Hepatocyte (in vitro differentiated cells): ENCODE measurements at regions not wholly inside any gene's neighbourhood (a gene's known extent, or its start where the extent isn't known, plus 50 kb on each side); places are given as distances from the start of the nearest gene placed in this dataset.

Source experiments
- DNase-seq: peaks from one replicate; pipeline ENCODE4 v3.0.0-alpha.2; 2016; ENCODE audit warnings: low spot score
- H2AFZ ChIP-seq: fragments of 200-600 bp; sonication (generic); 2 replicates; pipeline ENCODE4 v1.6.0; 2016; ENCODE audit warnings: antibody characterized with exemption, mild to moderate bottlenecking
- H3K27ac ChIP-seq: fragments of 200-600 bp; sonication (generic); 2 replicates; pipeline ENCODE4 v1.5.1; 2016; ENCODE audit warnings: mild to moderate bottlenecking
- H3K27me3 ChIP-seq: fragments of 200-600 bp; sonication (generic); 2 replicates; pipeline ENCODE4 v1.6.1; 2016
- H3K36me3 ChIP-seq: fragments of 200-600 bp; sonication (generic); replicated peaks from 2 replicates; pipeline ENCODE4 v1.5.1; 2016; ENCODE audit warnings: low read depth; ENCODE audit not compliant: insufficient read depth
- H3K4me1 ChIP-seq: fragments of 200-600 bp; sonication (generic); 2 replicates; pipeline ENCODE4 v1.5.1; 2016; ENCODE audit warnings: mild to moderate bottlenecking, moderate library complexity; ENCODE audit not compliant: insufficient read depth
- H3K4me2 ChIP-seq: fragments of 200-600 bp; sonication (generic); 2 replicates; pipeline ENCODE4 v1.6.0; 2016
- H3K4me3 ChIP-seq: fragments of 200-600 bp; sonication (generic); 2 replicates; pipeline ENCODE4 v1.5.1; 2016; ENCODE audit warnings: mild to moderate bottlenecking
- H3K79me2 ChIP-seq: fragments of 200-600 bp; sonication (generic); 2 replicates; pipeline ENCODE4 v1.6.0; 2017; ENCODE audit warnings: mild to moderate bottlenecking
- H3K9me2 ChIP-seq: fragments of 200-600 bp; sonication (generic); replicated peaks from 2 replicates; pipeline ENCODE4 v1.6.0; 2017; ENCODE audit warnings: mild to moderate bottlenecking; ENCODE audit not compliant: insufficient read depth
- H3K9me3 ChIP-seq: fragments of 200-600 bp; sonication (generic); 2 replicates; pipeline ENCODE4 v1.5.1; 2016; ENCODE audit warnings: low read depth, mild to moderate bottlenecking
- H4K20me1 ChIP-seq: fragments of 200-600 bp; sonication (generic); 2 replicates; pipeline ENCODE4 v1.6.0; 2016; ENCODE audit warnings: mild to moderate bottlenecking; ENCODE audit not compliant: insufficient read depth, poor library complexity, severe bottlenecking
- CTCF ChIP-seq: fragments of 200-600 bp; sonication (generic); IDR thresholded peaks from 2 replicates; pipeline ENCODE4 v1.5.1; 2016; ENCODE audit warnings: antibody characterized with exemption, mild to moderate bottlenecking; ENCODE audit not compliant: poor library complexity
- EZH2 ChIP-seq: fragments of 200-600 bp; sonication (generic); IDR thresholded peaks from 2 replicates; pipeline ENCODE4 v1.6.1; 2016; ENCODE audit warnings: antibody characterized with exemption, mild to moderate bottlenecking, borderline replicate concordance
- EZH2phosphoT487 ChIP-seq: fragments of 200-600 bp; sonication (generic); IDR thresholded peaks from one replicate; pipeline ENCODE4 v1.6.1; 2018; ENCODE audit warnings: antibody characterized with exemption, mild to moderate bottlenecking, low read depth, moderate library complexity; ENCODE audit not compliant: unreplicated experiment, severe bottlenecking
- WGBS: methylation state at CpG from one replicate; pipeline ENCODE4 v1.1.6; 2016; ENCODE audit warnings: low lambda C conversion rate; ENCODE audit errors: missing lambda C conversion rate; 5-methylcytosine and 5-hydroxymethylcytosine counted together

DNA sequence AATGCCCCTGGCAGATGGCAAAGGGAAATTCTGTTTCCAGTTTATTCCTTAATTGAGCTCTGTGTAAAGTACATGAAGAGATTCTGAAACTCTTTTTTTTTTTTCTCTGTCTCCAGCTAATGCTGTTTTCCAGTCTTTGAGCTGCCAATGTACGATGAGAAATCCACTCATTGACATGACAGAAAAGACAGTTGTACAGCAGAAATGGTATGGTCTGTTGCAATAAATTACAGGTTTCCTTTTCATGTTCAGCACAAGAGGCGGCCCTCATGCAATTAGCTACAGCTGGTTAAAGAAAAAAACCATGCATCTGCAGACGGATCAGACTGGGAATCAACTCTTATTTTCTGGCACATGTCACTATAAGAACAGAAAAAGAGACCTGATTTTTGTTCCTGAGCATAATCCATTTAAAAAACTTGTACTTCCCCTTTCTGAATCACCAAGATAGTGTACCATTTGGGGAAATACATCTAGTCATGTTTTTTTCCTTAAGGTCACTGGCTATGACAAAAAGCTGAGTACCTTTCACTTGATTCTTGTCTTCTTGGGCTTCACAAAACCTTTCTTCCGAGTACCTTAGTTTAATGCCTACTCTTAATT, 289.8 kb upstream of the PREP start:
- Histone ChIP-seq H3K79me2 (no peaks in the 10 kb centered on the region), H3K4me1 (no peaks in the 10 kb centered on the region), H3K4me3 (no peak overlapping the region), H4K20me1 (no peaks in the 10 kb centered on the region), H3K27me3 (no peaks in the 10 kb centered on the region), H3K9me3 (no peaks in the 10 kb centered on the region), H2AFZ (no peak overlapping the region), H3K36me3 (no peaks in the 10 kb centered on the region), H3K27ac (peak overlapping the region; percentile 5), H3K9me2 (no peaks in the 10 kb centered on the region), H3K4me2 (no peak overlapping the region)
- TF ChIP-seq CTCF, result no peak
- no peak for TF ChIP-seq EZH2
- no peak for TF ChIP-seq EZH2phosphoT487
- WGBS, result 69% methylated on average over 4 of the region's 4 CpGs
- no peak for DNase-seq

DNA sequence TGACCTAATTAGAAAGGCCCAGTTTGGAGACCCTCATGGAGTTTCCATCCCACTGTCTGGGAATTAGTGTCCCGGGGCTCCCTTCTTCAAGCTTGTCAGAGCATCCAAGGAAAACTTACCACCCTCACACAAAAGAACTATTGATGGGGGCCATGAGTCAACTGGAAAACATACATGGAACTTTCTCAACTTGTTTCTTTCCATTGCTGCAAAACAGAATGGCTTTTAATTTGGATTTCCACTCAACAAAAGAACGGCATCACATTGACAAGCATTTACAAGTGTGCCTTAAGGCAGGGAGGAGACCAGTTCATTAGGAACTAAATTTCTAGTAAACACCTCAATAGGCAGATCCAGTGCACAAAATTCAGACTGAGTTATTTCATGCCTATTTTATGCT, 289.1 kb upstream of the PREP start:
- H4K20me1 ChIP-seq, result no peaks in the 10 kb centered on the region
- H3K36me3 ChIP-seq, result no peaks in the 10 kb centered on the region
- no peaks in the 10 kb centered on the region for H3K4me1 ChIP-seq
- no peaks in the 10 kb centered on the region for H3K27me3 ChIP-seq
- H3K4me2 ChIP-seq, result no peak overlapping the region
- WGBS, result 83% methylated on average over 2 of the region's 2 CpGs
- H3K79me2 ChIP-seq, result no peaks in the 10 kb centered on the region
- H2AFZ ChIP-seq, result no peak overlapping the region
- TF ChIP-seq CTCF (no peak), EZH2 (no peak), EZH2phosphoT487 (no peak)
- no peaks in the 10 kb centered on the region for H3K9me3 ChIP-seq
- H3K27ac ChIP-seq, result no peak overlapping the region
- H3K9me2 ChIP-seq, result no peaks in the 10 kb centered on the region
- H3K4me3 ChIP-seq, result no peak overlapping the region
- DNase-seq, result no peak

GRCh38 chr6:105691081-105691480, 288.2 kb upstream of the PREP start:
- no peaks in the 10 kb centered on the region for H3K27me3 ChIP-seq
- no peak overlapping the region for H3K4me2 ChIP-seq
- no peak for DNase-seq
- no peaks in the 10 kb centered on the region for H3K79me2 ChIP-seq
- H3K27ac ChIP-seq, result no peak overlapping the region
- no peaks in the 10 kb centered on the region for H4K20me1 ChIP-seq
- H3K9me3 ChIP-seq, result no peaks in the 10 kb centered on the region
- H3K9me2 ChIP-seq, result no peaks in the 10 kb centered on the region
- H3K4me3 ChIP-seq, result no peak overlapping the region
- H3K4me1 ChIP-seq, result no peaks in the 10 kb centered on the region
- TF ChIP-seq EZH2 (no peak), CTCF (no peak), EZH2phosphoT487 (no peak)
- H3K36me3 ChIP-seq, result no peaks in the 10 kb centered on the region
- H2AFZ ChIP-seq, result no peak overlapping the region
- WGBS, result 94% methylated on average over 3 of the region's 3 CpGs
